22Rv1 (cell line): ENCODE measurements at regions not wholly inside any gene's neighbourhood (a gene's known extent, or its start where the extent isn't known, plus 50 kb on each side); places are given as distances from the start of the nearest gene placed in this dataset.

Source experiments
- H3K27ac ChIP-seq: fragments of 450-650 bp; 2 replicates; pipeline ENCODE4 v1.5.1; 2017
- CTCF ChIP-seq: fragments of 450-650 bp; IDR thresholded peaks from 2 replicates; pipeline ENCODE4 v1.5.1; 2017; ENCODE audit warnings: mild to moderate bottlenecking
- ZFX ChIP-seq: fragments of 450-650 bp; IDR thresholded peaks from 2 replicates; pipeline ENCODE4 v1.6.1; 2017; ENCODE audit warnings: antibody characterized with exemption, borderline replicate concordance

GRCh38 chr3:116927918-116928317 lies 218.3 kb downstream of the TUSC7 start:
- TF ChIP-seq CTCF (no peak), ZFX (no peak)
- no peak overlapping the region for H3K27ac ChIP-seq

- H3K27ac ChIP-seq = no peak overlapping the region
- TF ChIP-seq CTCF (no peak), ZFX (no peak)
Observed at GRCh38 chr3:116929505-116930222, 220.1 kb downstream of the TUSC7 start.

- no peak overlapping the region for H3K27ac ChIP-seq
Observed at GRCh38 chr3:116930786-116931185, 221.2 kb downstream of the TUSC7 start.

GRCh38 chr3:116939091-116939490 lies 229.5 kb downstream of the TUSC7 start:
- no peak overlapping the region for H3K27ac ChIP-seq
- TF ChIP-seq CTCF = no peak
- no peak for TF ChIP-seq ZFX

More at GRCh38 chr3:116930786-116931185, 221.2 kb downstream of the TUSC7 start:
- TF ChIP-seq CTCF (no peak), ZFX (no peak)

GRCh38 chr3:116939550-116939949 lies 230.0 kb downstream of the TUSC7 start:
- no peak for TF ChIP-seq CTCF
- no peak for TF ChIP-seq ZFX
- H3K27ac ChIP-seq = no peak overlapping the region

- TF ChIP-seq CTCF (no peak), ZFX (no peak)
- H3K27ac ChIP-seq = no peak overlapping the region
Observed at GRCh38 chr3:116940719-116941118, 231.1 kb downstream of the TUSC7 start.

GRCh38 chr3:116946376-116946775 lies 236.8 kb downstream of the TUSC7 start:
- no peak for TF ChIP-seq ZFX

GRCh38 chr3:116947148-116947547 lies 237.6 kb downstream of the TUSC7 start:
- TF ChIP-seq CTCF (no peak), ZFX (no peak)
- no peak overlapping the region for H3K27ac ChIP-seq

More at GRCh38 chr3:116946376-116946775, 236.8 kb downstream of the TUSC7 start:
- no peak overlapping the region for H3K27ac ChIP-seq
